H9 (cell line): ENCODE measurements at regions not wholly inside any gene's neighbourhood (a gene's known extent, or its start where the extent isn't known, plus 50 kb on each side); places are given as distances from the start of the nearest gene placed in this dataset.

Experiments used
- DNase-seq: peaks from one replicate; pipeline ENCODE4 v3.0.0-alpha.2; 2017
- H2AFZ ChIP-seq: one replicate; pipeline ENCODE4 v1.6.1; 2013; ENCODE audit warnings: mild to moderate bottlenecking, low read length, control low read depth, moderate library complexity
- H2AK5ac ChIP-seq: 2 replicates; pipeline ENCODE4 v1.6.1; 2013; ENCODE audit warnings: low read length, control low read depth, mixed read lengths; ENCODE audit not compliant: insufficient read length
- H2BK120ac ChIP-seq: one replicate; pipeline ENCODE4 v1.6.1; 2013; ENCODE audit warnings: low read depth, mild to moderate bottlenecking, low read length, control low read depth, inconsistent platforms; ENCODE audit not compliant: poor library complexity, severe bottlenecking
- H2BK12ac ChIP-seq: 2 replicates; pipeline ENCODE4 v1.6.1; 2013; ENCODE audit warnings: low read length, control low read depth, mixed read lengths, low read depth; ENCODE audit not compliant: insufficient read length
- H2BK15ac ChIP-seq: 2 replicates; pipeline ENCODE4 v1.6.1; 2013; ENCODE audit warnings: low read depth, low read length, control low read depth
- H2BK20ac ChIP-seq: one replicate; pipeline ENCODE4 v1.6.1; 2013; ENCODE audit warnings: low read depth, mild to moderate bottlenecking, low read length, control low read depth, inconsistent platforms; ENCODE audit not compliant: poor library complexity, severe bottlenecking
- H2BK5ac ChIP-seq: 2 replicates; pipeline ENCODE4 v1.6.1; 2013; ENCODE audit warnings: low read length, control low read depth, mixed read lengths; ENCODE audit not compliant: insufficient read length
- H3K14ac ChIP-seq: 2 replicates; pipeline ENCODE4 v1.6.1; 2013; ENCODE audit warnings: low read length, control low read depth; ENCODE audit not compliant: insufficient read depth
- H3K18ac ChIP-seq: 2 replicates; pipeline ENCODE4 v1.6.1; 2013; ENCODE audit warnings: low read depth, mild to moderate bottlenecking, mixed read lengths, low read length, control low read depth; ENCODE audit not compliant: insufficient read length
- H3K23ac ChIP-seq: 2 replicates; pipeline ENCODE4 v1.6.1; 2013; ENCODE audit warnings: low read length, control low read depth, mixed read lengths, low read depth; ENCODE audit not compliant: insufficient read length
- H3K23me2 ChIP-seq: 2 replicates; pipeline ENCODE4 v1.6.1; 2013; ENCODE audit warnings: low read depth, mild to moderate bottlenecking, mixed read lengths, low read length, control low read depth; ENCODE audit not compliant: insufficient read length, poor library complexity, severe bottlenecking
- H3K27ac ChIP-seq: 2 replicates; pipeline ENCODE4 v1.5.1; 2013; ENCODE audit warnings: low read length, control low read depth, mixed read lengths, low read depth; ENCODE audit not compliant: insufficient read length
- H3K27me3 ChIP-seq: 2 replicates; pipeline ENCODE4 v1.6.1; 2013; ENCODE audit warnings: low read length, control low read depth, inconsistent platforms; ENCODE audit not compliant: insufficient read depth
- H3K4ac ChIP-seq: 2 replicates; pipeline ENCODE4 v1.6.1; 2013; ENCODE audit warnings: low read depth, mild to moderate bottlenecking, control low read depth, inconsistent platforms, low read length, moderate library complexity
- H3K4me1 ChIP-seq: 2 replicates; pipeline ENCODE4 v1.6.1; 2013; ENCODE audit warnings: low read length, control low read depth, inconsistent platforms; ENCODE audit not compliant: insufficient read depth
- H3K4me2 ChIP-seq: 2 replicates; pipeline ENCODE4 v1.6.1; 2013; ENCODE audit warnings: low read length, control low read depth, mixed read lengths; ENCODE audit not compliant: insufficient read length, insufficient read depth
- H3K56ac ChIP-seq: 2 replicates; pipeline ENCODE4 v1.6.1; 2013; ENCODE audit warnings: low read depth, mild to moderate bottlenecking, mixed read lengths, low read length, control low read depth; ENCODE audit not compliant: insufficient read length
- H3K79me1 ChIP-seq: 2 replicates; pipeline ENCODE4 v1.6.1; 2013; ENCODE audit warnings: low read depth, mild to moderate bottlenecking, moderate library complexity, low read length, control low read depth, inconsistent platforms; ENCODE audit not compliant: insufficient read depth, poor library complexity, severe bottlenecking
- H3K79me2 ChIP-seq: 2 replicates; pipeline ENCODE4 v1.6.1; 2013; ENCODE audit warnings: low read length, control low read depth, inconsistent platforms; ENCODE audit not compliant: insufficient read depth
- H3K9ac ChIP-seq: 2 replicates; pipeline ENCODE4 v1.6.1; 2013; ENCODE audit warnings: low read length, control low read depth, mixed read lengths; ENCODE audit not compliant: insufficient read length; ENCODE audit errors: extremely low read depth
- H3K9me3 ChIP-seq: one replicate; pipeline ENCODE4 v1.6.1; 2013; ENCODE audit warnings: low read depth, low read length, inconsistent platforms; ENCODE audit not compliant: control insufficient read depth
- H3T11ph ChIP-seq: one replicate; pipeline ENCODE4 v1.6.1; 2013; ENCODE audit warnings: mild to moderate bottlenecking, low read length, control low read depth, inconsistent platforms
- H4K20me1 ChIP-seq: one replicate; pipeline ENCODE4 v1.6.1; 2013; ENCODE audit not compliant: control insufficient read depth, insufficient read length, insufficient read depth
- H4K5ac ChIP-seq: 2 replicates; pipeline ENCODE4 v1.6.1; 2013; ENCODE audit warnings: low read depth, mild to moderate bottlenecking, mixed read lengths, low read length, control low read depth; ENCODE audit not compliant: insufficient read length
- H4K8ac ChIP-seq: replicated peaks from 2 replicates; pipeline ENCODE4 v1.6.1; 2013; ENCODE audit warnings: low read length, control low read depth, mixed read lengths, low read depth; ENCODE audit not compliant: insufficient read length
- H4K91ac ChIP-seq: 2 replicates; pipeline ENCODE4 v1.6.1; 2013; ENCODE audit warnings: low read depth, mild to moderate bottlenecking, moderate library complexity, mixed read lengths, low read length, control low read depth; ENCODE audit not compliant: insufficient read length
- H3K27ac Mint-ChIP-seq, 3 experiments: 2 replicates in 2 of 3; 3 replicates in 1 of 3; pipeline ENCODE4 v1.8.0; 2020 to 2021; ENCODE audit warnings: mixed read lengths in 3 of 3, mild to moderate bottlenecking in 1 of 3, moderate library complexity in 1 of 3
- H3K27me3 Mint-ChIP-seq: 2 replicates; pipeline ENCODE4 v1.8.0; 2021; ENCODE audit warnings: low read depth, mild to moderate bottlenecking, moderate library complexity, mixed read lengths
- H3K36me3 Mint-ChIP-seq, 3 experiments: 2 replicates in 2 of 3; 3 replicates in 1 of 3; pipeline ENCODE4 v1.8.0; 2020 to 2021; ENCODE audit warnings: low read depth in 3 of 3, mixed read lengths in 3 of 3; ENCODE audit not compliant: insufficient read depth in 1 of 3
- H3K4me1 Mint-ChIP-seq, 2 experiments: 2 replicates each; pipeline ENCODE4 v1.8.0; 2020; ENCODE audit warnings: mixed read lengths in 2 of 2
- H3K4me3 Mint-ChIP-seq, 2 experiments: 2 replicates in 1 of 2; 3 replicates in 1 of 2; pipeline ENCODE4 v1.8.0; 2020 to 2021; ENCODE audit warnings: mild to moderate bottlenecking in 2 of 2, mixed read lengths in 2 of 2, moderate library complexity in 1 of 2
- H3K9me3 Mint-ChIP-seq, 2 experiments: 2 replicates in 1 of 2; 3 replicates in 1 of 2; pipeline ENCODE4 v1.8.0; 2020; ENCODE audit warnings: mild to moderate bottlenecking in 2 of 2, mixed read lengths in 2 of 2, moderate library complexity in 1 of 2
- TF ChIP-seq, protein P1 (sequence below): fragments of 200-600 bp; sonication (generic); conservative IDR thresholded peaks from 3 replicates; pipeline ENCODE4 v1.8.0; 2021; ENCODE audit warnings: antibody characterized with exemption, mild to moderate bottlenecking

GRCh38 chr2:129860088-129860487, 119.4 kb upstream of the RAB6C start:
- Histone ChIP-seq H3K79me1 (no peaks in the 10 kb centered on the region), H3K23ac (no peak overlapping the region), H2BK12ac (no peak overlapping the region), H4K20me1 (no peaks in the 10 kb centered on the region), H4K8ac (no peak overlapping the region), H3K27ac (no peak overlapping the region), H3K23me2 (no peaks in the 10 kb centered on the region), H3T11ph (no peak overlapping the region), H3K18ac (no peak overlapping the region), H2BK120ac (no peak overlapping the region), H3K4ac (no peak overlapping the region), H3K79me2 (no peaks in the 10 kb centered on the region), H4K5ac (no peak overlapping the region), H3K4me2 (no peak overlapping the region), H4K91ac (no peak overlapping the region), H2BK5ac (no peak overlapping the region), H3K14ac (no peak overlapping the region), H3K27me3 (no peaks in the 10 kb centered on the region), H2AK5ac (no peak overlapping the region), H2BK20ac (no peak overlapping the region), H3K4me1 (no peaks in the 10 kb centered on the region), H3K9ac (no peak overlapping the region), H2AFZ (no peak overlapping the region), H2BK15ac (no peak overlapping the region), H3K56ac (no peak overlapping the region), H3K9me3 (no peaks in the 10 kb centered on the region)
- DNase-seq = no peak
- peaks cover 5% of the 10 kb centered on the region for H3K27me3 Mint-ChIP-seq
- TF ChIP-seq, protein P1, sequence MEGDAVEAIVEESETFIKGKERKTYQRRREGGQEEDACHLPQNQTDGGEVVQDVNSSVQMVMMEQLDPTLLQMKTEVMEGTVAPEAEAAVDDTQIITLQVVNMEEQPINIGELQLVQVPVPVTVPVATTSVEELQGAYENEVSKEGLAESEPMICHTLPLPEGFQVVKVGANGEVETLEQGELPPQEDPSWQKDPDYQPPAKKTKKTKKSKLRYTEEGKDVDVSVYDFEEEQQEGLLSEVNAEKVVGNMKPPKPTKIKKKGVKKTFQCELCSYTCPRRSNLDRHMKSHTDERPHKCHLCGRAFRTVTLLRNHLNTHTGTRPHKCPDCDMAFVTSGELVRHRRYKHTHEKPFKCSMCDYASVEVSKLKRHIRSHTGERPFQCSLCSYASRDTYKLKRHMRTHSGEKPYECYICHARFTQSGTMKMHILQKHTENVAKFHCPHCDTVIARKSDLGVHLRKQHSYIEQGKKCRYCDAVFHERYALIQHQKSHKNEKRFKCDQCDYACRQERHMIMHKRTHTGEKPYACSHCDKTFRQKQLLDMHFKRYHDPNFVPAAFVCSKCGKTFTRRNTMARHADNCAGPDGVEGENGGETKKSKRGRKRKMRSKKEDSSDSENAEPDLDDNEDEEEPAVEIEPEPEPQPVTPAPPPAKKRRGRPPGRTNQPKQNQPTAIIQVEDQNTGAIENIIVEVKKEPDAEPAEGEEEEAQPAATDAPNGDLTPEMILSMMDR = no peak
- peaks cover 0 to 1% (median 0%) of the 10 kb centered on the region in 3 experiments; a peak in 1 of 7 replicates for H3K36me3 Mint-ChIP-seq
- H3K27ac Mint-ChIP-seq = no peak overlapping the region
- peaks cover 4 to 8% of the 10 kb centered on the region in 2 experiments; a peak in 4 of 5 replicates for H3K9me3 Mint-ChIP-seq
- H3K4me1 Mint-ChIP-seq = peaks cover 10 to 14% of the 10 kb centered on the region in 2 experiments
- no peak overlapping the region for H3K4me3 Mint-ChIP-seq
